HG03280 (cell line): ENCODE measurements at regions not wholly inside any gene's neighbourhood (a gene's known extent, or its start where the extent isn't known, plus 50 kb on each side); places are given as distances from the start of the nearest gene placed in this dataset.
"Not testable (repeated sequence)": the region's sequence is repeated elsewhere in the genome, so short reads cannot be mapped to it uniquely, and the experiment has no call there.

ENCODE experiments used
- ATAC-seq: cut with Tn5 transposase; IDR thresholded peaks from one replicate; pipeline ENCODE4 v1.9.1; 2021; ENCODE audit warnings: mild to moderate bottlenecking, moderate library complexity; ENCODE audit not compliant: unreplicated experiment

DNA sequence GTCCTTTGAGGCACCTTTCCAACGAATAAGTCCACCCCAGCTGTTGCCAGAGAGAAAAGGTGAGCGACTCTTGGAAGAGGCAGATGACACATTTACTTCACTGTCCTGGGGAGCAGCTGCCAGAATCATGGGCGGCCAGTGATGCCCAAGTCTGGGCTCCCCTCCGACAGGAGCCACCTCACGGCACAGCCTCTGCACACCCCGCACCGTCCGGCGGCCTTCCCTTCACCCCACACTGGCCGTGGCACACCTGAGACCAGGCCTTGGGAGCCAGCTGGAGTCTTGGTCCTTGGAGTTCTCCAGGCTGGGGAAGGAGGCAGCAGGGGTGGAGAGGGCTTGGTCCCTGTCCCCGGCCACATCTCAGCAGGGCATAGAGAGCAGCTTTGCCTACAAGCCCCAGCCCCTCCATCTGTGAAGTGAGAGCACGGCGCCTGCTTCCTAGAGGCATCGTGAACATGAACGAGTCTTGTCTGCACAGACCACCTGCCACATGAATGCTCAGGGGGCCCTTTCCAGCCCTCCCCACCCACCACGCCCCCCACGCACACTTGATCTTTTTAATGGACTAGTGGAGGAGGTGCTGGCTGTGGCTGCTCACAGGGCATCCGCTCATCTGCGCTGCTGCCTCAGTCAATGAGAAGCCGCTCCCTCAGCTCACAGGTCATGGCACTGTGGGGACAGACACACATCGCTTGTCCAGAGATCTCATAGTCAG is 400.2 kb upstream of the MYT1L start:
- ATAC-seq: no peak

- no peak for ATAC-seq
Observed at GRCh38 chr2:2730301-2730833, 399.3 kb upstream of the MYT1L start.

DNA sequence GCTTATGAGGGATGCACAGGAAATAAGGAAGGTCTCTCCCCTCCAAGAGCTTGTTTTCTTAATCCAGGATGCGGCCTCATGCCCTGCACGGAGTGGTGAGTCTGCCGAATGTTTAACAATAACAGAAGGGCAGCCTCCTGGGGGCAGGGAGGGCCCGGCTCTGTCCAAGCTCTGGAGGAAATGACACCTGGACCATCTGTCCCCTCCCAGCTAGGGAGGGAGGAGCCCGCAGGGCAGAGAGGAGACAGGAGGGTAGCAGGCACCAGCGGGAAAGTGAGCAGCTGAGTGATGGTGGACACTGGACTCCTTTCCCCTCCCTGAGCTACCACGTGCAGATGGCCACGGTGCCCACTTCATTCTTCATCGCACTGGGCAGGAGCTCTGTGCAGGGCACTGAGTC is 398.2 kb upstream of the MYT1L start:
- no peak for ATAC-seq

DNA sequence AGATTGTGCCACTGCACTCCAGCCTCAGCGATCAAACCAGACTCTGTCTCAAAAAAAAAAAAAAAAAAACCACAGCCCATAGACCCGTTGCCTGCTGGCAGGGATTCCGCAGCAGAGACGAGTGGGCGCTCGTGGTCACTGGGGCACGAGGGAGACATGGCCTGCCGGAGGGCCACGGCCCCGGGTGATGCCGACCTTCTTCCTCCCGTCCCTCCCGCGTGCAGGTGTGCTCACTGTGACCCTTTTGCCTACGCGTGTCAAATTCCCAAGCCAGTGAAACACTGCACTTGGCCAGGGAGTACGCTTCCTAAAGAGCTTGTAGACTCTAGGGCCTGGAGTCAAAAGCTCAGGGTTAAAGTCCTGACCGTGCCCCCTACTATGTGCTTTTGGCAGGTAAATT is 397.6 kb upstream of the MYT1L start:
- no peak for ATAC-seq

DNA sequence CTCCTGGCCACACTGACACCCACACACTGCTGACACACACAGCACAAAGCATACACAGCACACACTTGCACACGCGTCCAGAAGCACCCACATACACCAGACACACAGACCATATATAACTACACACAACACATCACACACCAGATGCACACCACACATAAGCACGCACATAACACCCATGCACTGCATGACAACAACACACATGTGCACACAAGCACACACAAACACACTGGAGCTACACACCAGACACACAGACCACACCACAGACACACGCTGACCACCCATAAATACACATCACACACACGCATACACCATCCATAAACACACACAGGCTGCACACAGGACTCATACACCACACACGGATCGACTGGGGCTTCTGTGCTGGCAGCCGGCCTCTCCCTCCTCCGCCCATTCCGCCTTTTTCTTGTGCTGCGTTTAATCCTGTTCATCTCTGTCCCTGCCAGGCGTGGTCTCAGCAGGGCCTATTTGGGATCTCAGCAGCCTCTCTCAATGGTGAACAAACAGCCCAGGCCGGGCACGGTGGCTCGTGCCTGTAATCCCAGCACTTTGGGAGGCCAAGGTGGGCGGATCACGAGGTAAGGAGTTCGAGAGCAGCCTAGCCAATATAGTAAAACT is 396.9 kb upstream of the MYT1L start:
- ATAC-seq: no peak

DNA sequence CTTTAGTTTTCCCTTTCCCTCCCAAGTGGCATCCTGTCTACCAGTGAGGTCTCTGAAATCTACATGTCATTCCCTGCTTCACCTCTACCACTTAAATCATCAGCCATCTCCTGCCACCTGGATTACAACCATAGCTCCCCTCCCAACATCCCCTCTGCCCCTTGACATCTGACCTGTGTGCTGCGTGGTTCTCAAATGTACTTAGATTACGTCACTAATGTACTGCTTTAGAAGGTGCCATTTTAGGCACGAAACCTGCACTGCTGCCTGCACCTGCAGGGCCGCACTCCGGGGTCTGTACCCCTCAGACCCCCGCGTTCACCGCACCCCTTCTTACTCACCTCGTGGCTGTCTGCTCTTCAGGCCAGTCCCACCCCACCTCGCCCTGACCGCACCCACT is 395.1 kb upstream of the MYT1L start:
- no peak for ATAC-seq

GRCh38 chr2:2723064-2723463 is 392.0 kb upstream of the MYT1L start:
- no peak for ATAC-seq

DNA sequence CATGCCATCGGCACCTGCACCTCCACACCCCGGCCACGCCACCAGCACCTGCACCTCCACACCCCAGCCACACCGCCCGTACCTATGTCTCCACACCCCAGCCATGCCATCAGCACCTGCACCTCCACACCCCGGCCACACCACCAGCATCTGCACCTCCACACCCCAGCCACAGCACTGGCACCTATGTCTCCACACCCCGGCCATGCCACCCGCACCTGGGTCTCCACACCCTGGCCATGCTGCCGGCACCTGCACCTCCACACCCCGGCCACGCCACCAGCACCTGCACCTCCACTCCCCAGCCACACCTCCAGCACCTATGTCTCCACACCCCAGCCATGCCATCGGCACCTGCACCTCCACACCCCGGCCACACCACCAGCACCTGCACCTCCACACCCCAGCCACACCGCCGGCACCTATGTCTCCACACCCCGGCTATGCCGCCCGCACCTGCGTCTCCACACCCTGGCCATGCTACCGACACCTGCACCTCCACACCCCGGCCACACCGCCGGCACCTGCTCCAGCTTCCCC is 390.3 kb upstream of the MYT1L start:
- no peak for ATAC-seq

DNA sequence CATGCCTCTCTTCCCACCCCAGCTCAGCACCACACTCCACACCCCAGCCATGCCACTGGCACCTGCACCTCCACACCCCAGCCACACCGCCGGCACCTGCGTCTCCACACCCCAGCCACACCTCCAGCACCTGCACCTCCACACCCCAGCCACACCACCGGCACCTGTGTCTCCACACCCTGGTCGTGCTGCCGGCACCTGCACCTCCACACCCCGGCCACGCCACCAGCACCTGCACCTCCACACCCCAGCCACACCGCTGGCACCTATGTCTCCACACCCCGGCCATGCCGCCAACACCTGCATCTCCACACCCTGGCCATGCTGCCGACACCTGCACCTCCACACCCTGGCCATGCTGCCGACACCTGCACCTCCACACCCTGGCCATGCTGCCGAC is 389.7 kb upstream of the MYT1L start:
- ATAC-seq: not testable (repeated sequence)

DNA sequence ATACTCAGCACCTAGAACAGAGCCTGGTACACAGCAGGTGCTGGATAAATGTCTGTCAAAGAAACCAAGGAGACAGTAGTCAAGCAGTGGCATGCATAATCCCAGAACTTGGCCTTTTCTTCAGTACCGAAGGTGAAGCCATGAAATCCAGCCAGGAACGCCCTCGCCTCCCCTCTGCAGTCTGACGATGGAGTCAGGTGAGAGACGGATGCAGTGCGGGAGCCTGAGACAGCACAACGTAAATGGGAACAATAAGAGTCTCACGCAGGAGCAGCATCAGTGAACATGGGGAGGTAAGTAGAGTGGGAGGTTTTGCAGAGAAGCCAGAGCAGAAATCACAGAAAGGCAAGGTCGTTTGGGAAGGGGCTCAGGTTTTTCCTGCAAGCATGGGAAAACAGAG is 389.3 kb upstream of the MYT1L start:
- ATAC-seq: no peak

- no peak for ATAC-seq
Observed at GRCh38 chr2:2719781-2720180, 388.7 kb upstream of the MYT1L start.

GRCh38 chr2:2719015-2719414 is 387.9 kb upstream of the MYT1L start:
- ATAC-seq: no peak

DNA sequence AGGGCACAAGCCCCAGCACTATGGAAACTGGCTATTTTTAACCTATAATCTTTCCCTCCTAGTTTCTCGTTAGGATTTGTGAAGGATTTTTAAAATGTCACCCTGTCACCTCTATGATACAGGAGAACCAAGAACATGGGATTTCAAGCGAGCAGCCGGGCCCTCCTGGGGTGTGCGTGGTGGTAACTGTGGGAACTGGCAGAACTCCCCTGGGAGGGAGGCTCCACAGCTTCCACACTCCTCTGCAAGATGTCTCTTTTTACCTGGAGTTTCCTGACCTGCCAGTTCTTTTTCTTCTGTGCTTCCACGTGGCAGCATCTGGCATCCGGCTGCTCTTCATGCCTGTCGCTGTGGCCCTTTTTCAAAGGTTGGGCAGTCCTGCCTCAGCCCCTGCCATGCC is 386.3 kb upstream of the MYT1L start:
- no peak for ATAC-seq

DNA sequence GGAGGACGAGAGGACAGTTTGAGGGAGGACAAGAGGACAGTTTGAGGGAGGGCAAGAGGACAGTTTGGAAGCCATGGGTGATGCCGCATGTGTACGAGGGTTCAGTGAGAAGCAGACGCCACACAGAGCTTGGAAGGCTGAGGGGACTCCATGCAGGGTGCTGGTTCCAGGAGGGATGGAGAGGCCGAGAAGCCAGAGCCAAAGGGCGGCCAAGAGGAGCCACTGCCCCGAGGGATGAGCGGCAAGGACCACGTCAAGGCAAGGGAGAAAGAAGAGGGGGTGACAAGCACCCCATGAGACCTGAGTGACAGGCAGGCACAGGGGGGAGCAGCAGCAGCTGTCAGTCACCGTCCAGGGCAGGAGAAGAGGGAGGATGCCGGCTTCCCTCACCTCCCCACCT is 385.7 kb upstream of the MYT1L start:
- ATAC-seq: no peak

GRCh38 chr2:2715036-2715818 is 384.2 kb upstream of the MYT1L start:
- no peak for ATAC-seq

- no peak for ATAC-seq
Observed at GRCh38 chr2:2714408-2714807, 383.3 kb upstream of the MYT1L start.

GRCh38 chr2:2709431-2709770 is 378.3 kb upstream of the MYT1L start:
- ATAC-seq: no peak

- no peak for ATAC-seq
Observed at GRCh38 chr2:2708575-2709430, 377.7 kb upstream of the MYT1L start.

- no peak for ATAC-seq
Observed at GRCh38 chr2:2707206-2707991, 376.3 kb upstream of the MYT1L start.

DNA sequence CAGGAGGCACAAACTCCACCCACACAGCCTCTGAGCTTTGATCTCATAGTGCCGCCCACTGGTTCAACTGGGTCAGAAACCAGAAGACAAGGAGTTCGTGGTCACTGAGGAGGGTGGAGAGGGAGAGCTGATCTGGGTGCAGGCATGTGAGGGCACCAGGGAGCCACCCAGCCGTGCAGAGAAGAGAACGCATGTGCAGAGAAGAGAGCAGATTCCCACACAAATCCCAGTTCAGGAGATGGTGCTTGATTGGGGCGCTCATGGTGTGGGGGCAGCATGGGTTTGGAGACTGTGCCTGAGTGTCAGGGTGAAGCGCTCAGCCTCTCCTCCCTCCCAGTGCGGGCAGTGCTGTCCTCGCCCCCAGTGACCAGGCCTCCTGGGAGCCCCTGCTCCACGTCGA is 375.2 kb upstream of the MYT1L start:
- ATAC-seq: no peak
